ENCODE measurements at regions not wholly inside any gene's neighbourhood (a gene's known extent, or its start where the extent isn't known, plus 50 kb on each side); places are given as distances from the start of the nearest gene placed in this dataset.
A peak's percentile ranks its signal among the peaks of the same experiment; 100 is the strongest.

DNA sequence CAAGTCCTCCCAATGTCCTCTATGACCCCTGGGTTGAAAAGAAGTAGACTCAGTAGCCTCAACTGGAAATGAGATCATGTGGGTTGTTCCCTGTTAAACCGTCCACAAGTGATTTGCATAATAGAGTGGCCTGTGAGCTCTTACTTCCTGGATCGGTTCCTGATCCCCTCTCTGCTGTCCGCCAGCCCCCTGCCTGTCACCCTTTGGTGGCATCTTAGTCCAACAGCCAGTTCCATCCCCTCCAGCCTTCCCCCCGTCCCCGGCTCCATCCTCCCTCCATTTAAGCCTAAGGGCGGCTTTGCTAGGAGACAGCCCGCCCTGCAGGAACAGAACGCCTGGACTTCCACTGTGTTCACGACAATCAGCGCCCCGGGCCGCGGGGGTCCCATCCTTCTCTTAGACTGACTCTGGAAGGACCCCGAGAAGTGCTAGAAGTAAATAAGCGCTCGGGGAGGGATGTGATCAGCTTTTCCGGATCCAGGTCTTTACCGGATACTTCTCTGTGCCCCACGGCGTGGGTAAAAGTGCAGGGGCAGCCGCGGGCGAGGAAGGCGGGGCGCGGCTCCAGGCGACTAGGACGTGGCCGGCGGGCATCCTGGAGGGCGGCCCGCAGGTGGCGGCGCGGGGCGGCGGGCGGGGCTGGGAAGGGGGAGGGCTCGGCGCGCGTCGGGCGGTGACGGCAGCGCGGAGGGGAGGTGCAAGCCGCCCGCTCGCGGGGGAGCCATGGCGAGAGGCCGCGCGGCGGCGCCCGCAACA lies 51.2 kb upstream of the ULK4 start:
- DNase-seq, result peak; percentile 72

- DNase-seq, result no peak
Measured at GRCh38 chr3:42012383-42012934, 50.6 kb upstream of the ULK4 start.
